GM18498 (cell line): ENCODE measurements at regions not wholly inside any gene's neighbourhood (a gene's known extent, or its start where the extent isn't known, plus 50 kb on each side); places are given as distances from the start of the nearest gene placed in this dataset.

Experiments used
- ATAC-seq: cut with Tn5 transposase; IDR thresholded peaks from one replicate; pipeline ENCODE4 v1.9.1; 2021; ENCODE audit warnings: mild to moderate bottlenecking, moderate library complexity; ENCODE audit not compliant: unreplicated experiment

- ATAC-seq: no peak
Measured at GRCh38 chr21:35770101-35770945, 290.0 kb downstream of the SETD4 start.

GRCh38 chr21:35768187-35768586 lies 292.1 kb downstream of the SETD4 start:
- no peak for ATAC-seq

GRCh38 chr21:35764586-35764985 lies 295.7 kb downstream of the SETD4 start:
- ATAC-seq: no peak

GRCh38 chr21:35764077-35764476 lies 296.2 kb downstream of the SETD4 start:
- ATAC-seq: no peak

- no peak for ATAC-seq
Measured at GRCh38 chr21:35754583-35754982, 305.7 kb downstream of the SETD4 start.

- ATAC-seq: no peak
Measured at GRCh38 chr21:35753308-35753707, 307.0 kb downstream of the SETD4 start.

- no peak for ATAC-seq
Measured at GRCh38 chr21:35751171-35751570, 309.2 kb downstream of the SETD4 start.

- ATAC-seq: no peak
Measured at GRCh38 chr21:35749904-35750303, 310.4 kb downstream of the SETD4 start.

GRCh38 chr21:35748678-35749314 lies 311.5 kb downstream of the SETD4 start:
- no peak for ATAC-seq

- no peak for ATAC-seq
Measured at GRCh38 chr21:35743571-35743970, 316.8 kb downstream of the SETD4 start.

GRCh38 chr21:35738347-35738961 lies 321.9 kb downstream of the SETD4 start:
- ATAC-seq: no peak

GRCh38 chr21:35737899-35738346 lies 322.4 kb downstream of the SETD4 start:
- ATAC-seq: no peak

GRCh38 chr21:35737449-35737848 lies 322.9 kb downstream of the SETD4 start:
- ATAC-seq: no peak

- ATAC-seq: no peak
Measured at GRCh38 chr21:35732788-35733187, 327.5 kb downstream of the SETD4 start.

GRCh38 chr21:35730325-35730724 lies 330.0 kb downstream of the SETD4 start:
- ATAC-seq: no peak

GRCh38 chr21:35727830-35728229 lies 332.5 kb downstream of the SETD4 start:
- ATAC-seq: no peak

- no peak for ATAC-seq
Measured at GRCh38 chr21:35724156-35724555, 336.2 kb downstream of the SETD4 start.

GRCh38 chr21:35721701-35722100 lies 338.6 kb downstream of the SETD4 start:
- ATAC-seq: no peak

GRCh38 chr21:35720208-35720731 lies 340.1 kb downstream of the SETD4 start:
- ATAC-seq: no peak

- ATAC-seq: no peak
Measured at GRCh38 chr21:35719080-35719479, 341.2 kb downstream of the SETD4 start.

- no peak for ATAC-seq
Measured at GRCh38 chr21:35716876-35717565, 343.3 kb downstream of the SETD4 start.
